HEK293 (cell line): ENCODE measurements at regions not wholly inside any gene's neighbourhood (a gene's known extent, or its start where the extent isn't known, plus 50 kb on each side); places are given as distances from the start of the nearest gene placed in this dataset.

Source experiments
- CTCF ChIP-seq: fragments of 450-650 bp; formaldehyde crosslinking; IDR thresholded peaks from 2 replicates; pipeline ENCODE4 v1.5.1; 2016; ENCODE audit warnings: missing biosample characterization, missing genetic modification characterization
- ZBTB11 ChIP-seq: fragments of 450-650 bp; formaldehyde crosslinking; conservative IDR thresholded peaks from 2 replicates; pipeline ENCODE4 v1.5.1; 2016; ENCODE audit warnings: low read depth, missing biosample characterization, missing genetic modification characterization
- ZBTB7A ChIP-seq: fragments of 450-650 bp; formaldehyde crosslinking; IDR thresholded peaks from 2 replicates; pipeline ENCODE4 v1.5.1; 2016; ENCODE audit warnings: low read depth, missing biosample characterization, missing genetic modification characterization
- ZNF23 ChIP-seq: fragments of 450-650 bp; formaldehyde crosslinking; IDR thresholded peaks from 2 replicates; pipeline ENCODE4 v1.5.1; 2016; ENCODE audit warnings: missing biosample characterization, missing genetic modification characterization, borderline replicate concordance
- ZNF501 ChIP-seq: fragments of 450-650 bp; formaldehyde crosslinking; IDR thresholded peaks from 2 replicates; pipeline ENCODE4 v1.5.1; 2016; ENCODE audit warnings: missing biosample characterization, missing genetic modification characterization

GRCh38 chr12:65611396-65611795 is 212.9 kb upstream of the HMGA2 start:
- TF ChIP-seq ZNF501 (tag by site-specific recombination) (no peak), CTCF (tag by site-specific recombination) (no peak), ZNF23 (tag by site-specific recombination) (no peak), ZBTB7A (tag by site-specific recombination) (no peak), ZBTB11 (tag by site-specific recombination) (no peak)
